Mucosa of descending colon (tissue), 3 donors: ENCODE measurements at regions not wholly inside any gene's neighbourhood (a gene's known extent, or its start where the extent isn't known, plus 50 kb on each side); places are given as distances from the start of the nearest gene placed in this dataset.

Experiments
- ATAC-seq: fragments of 200-7000 bp; cut with Tn5 transposase; one replicate; pipeline ENCODE4 v1.9.1; 2020; ENCODE audit warnings: mild to moderate bottlenecking, moderate library complexity
- DNase-seq, 3 donors: peaks; one replicate each; pipeline ENCODE4 v3.0.0-alpha.2; 2020
- H3K36me3 ChIP-seq: fragments of 200-600 bp; one replicate; pipeline ENCODE4 v1.8.0; 2021; ENCODE audit warnings: low read depth, mild to moderate bottlenecking
- H3K4me1 ChIP-seq: fragments of 200-600 bp; one replicate; pipeline ENCODE4 v1.8.0; 2021; ENCODE audit warnings: low read depth, mild to moderate bottlenecking
- H3K4me3 ChIP-seq: fragments of 200-600 bp; one replicate; pipeline ENCODE4 v1.8.0; 2021; ENCODE audit warnings: mild to moderate bottlenecking
- H3K9me3 ChIP-seq: fragments of 200-600 bp; one replicate; pipeline ENCODE4 v1.8.0; 2021; ENCODE audit warnings: mild to moderate bottlenecking
- intact Hi-C, 2 donors: fragments of 100-400 bp; cut with DNase I in 1 of 2; cut with micrococcal nuclease in 1 of 2; formaldehyde crosslinking; loops; one replicate each; pipeline versions ENCODE4 v1.11.0 to v1.11.1; 2022; cut with DNase I, micrococcal nuclease
- TF ChIP-seq, protein P1 (sequence below): fragments of 200-600 bp; IDR thresholded peaks from one replicate; pipeline ENCODE4 v1.8.0; 2022; ENCODE audit warnings: antibody characterized with exemption, mild to moderate bottlenecking
- donor health status: DM: no; HTN: no; CAD: no; lungs with moderate emphysema.
- donor health status: DM: no; HTN: no; CAD: no.
- donor health status: DM: no; HTN: yes; CAD: no.

DNA sequence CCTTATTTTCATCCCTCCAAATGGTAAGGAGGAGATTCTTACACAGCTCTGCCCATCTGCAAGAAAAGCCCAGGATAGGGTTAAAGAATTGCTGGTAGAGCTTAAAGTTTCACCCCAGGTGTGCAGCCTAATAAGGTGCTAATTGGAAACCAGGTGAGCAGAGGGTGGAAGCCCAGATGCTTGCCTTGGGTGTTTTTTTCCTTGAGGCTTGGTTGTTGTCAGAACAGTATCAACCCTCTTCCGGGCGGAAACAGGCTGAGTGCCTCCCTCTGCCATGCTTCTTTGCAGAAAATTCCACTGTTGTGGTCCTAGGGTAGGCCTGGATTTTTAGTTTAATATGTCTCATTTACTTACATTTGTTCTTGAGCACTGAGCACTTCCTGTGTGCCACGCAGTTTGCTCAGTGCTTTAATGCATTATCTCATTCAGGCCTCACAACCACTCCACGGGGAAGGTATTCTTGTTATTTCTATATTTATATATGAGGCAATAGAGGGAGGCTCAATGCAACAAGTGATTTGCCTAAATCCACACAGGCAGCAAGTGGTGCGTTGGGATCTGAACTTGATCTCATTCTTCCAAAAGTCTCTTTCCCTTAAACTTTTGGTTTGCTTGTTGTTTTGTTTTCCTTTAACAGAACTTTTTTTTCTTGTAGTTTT lies 115.0 kb upstream of the LRIG1 start:
- ATAC-seq (no peak), DNase-seq (no peak)
- intact Hi-C loops: no loop called here
- TF ChIP-seq, protein P1, sequence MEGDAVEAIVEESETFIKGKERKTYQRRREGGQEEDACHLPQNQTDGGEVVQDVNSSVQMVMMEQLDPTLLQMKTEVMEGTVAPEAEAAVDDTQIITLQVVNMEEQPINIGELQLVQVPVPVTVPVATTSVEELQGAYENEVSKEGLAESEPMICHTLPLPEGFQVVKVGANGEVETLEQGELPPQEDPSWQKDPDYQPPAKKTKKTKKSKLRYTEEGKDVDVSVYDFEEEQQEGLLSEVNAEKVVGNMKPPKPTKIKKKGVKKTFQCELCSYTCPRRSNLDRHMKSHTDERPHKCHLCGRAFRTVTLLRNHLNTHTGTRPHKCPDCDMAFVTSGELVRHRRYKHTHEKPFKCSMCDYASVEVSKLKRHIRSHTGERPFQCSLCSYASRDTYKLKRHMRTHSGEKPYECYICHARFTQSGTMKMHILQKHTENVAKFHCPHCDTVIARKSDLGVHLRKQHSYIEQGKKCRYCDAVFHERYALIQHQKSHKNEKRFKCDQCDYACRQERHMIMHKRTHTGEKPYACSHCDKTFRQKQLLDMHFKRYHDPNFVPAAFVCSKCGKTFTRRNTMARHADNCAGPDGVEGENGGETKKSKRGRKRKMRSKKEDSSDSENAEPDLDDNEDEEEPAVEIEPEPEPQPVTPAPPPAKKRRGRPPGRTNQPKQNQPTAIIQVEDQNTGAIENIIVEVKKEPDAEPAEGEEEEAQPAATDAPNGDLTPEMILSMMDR: no peak
- no peak overlapping the region for H3K4me3 ChIP-seq
- no peaks in the 10 kb centered on the region for H3K36me3 ChIP-seq
- H3K4me1 ChIP-seq: no peaks in the 10 kb centered on the region
- no peaks in the 10 kb centered on the region for H3K9me3 ChIP-seq

- no peak for DNase-seq
- intact Hi-C loops: no loop called here
- Histone ChIP-seq H3K9me3 (no peaks in the 10 kb centered on the region), H3K36me3 (no peaks in the 10 kb centered on the region), H3K4me1 (no peaks in the 10 kb centered on the region), H3K4me3 (no peak overlapping the region)
- ATAC-seq: no peak
- TF ChIP-seq, protein P1: no peak
Measured at GRCh38 chr3:66617351-66617750, 116.5 kb upstream of the LRIG1 start.

DNA sequence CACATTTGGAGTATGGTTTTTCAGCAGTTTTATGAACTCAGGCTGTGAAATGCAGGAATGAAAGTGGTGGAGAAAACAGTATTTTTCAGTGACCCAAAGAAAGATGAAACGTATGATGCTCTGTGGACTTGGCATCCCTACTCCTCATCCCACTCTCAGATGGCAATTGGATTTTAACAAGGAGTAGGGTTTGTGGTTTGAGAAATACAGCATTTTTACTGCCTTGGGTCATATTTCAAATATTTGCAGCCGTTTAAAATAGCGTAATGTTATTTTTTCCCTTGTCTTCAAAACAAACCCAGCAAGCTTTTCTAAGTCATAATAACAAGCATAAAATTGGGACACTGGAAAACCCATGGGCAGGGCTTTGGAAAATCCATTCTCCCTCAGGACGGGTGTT lies 117.2 kb upstream of the LRIG1 start:
- intact Hi-C loops: no loop called here
- Histone ChIP-seq H3K36me3 (no peaks in the 10 kb centered on the region), H3K4me1 (no peaks in the 10 kb centered on the region), H3K9me3 (no peaks in the 10 kb centered on the region), H3K4me3 (no peak overlapping the region)
- TF ChIP-seq, protein P1: no peak
- ATAC-seq (no peak), DNase-seq (no peak)

DNA sequence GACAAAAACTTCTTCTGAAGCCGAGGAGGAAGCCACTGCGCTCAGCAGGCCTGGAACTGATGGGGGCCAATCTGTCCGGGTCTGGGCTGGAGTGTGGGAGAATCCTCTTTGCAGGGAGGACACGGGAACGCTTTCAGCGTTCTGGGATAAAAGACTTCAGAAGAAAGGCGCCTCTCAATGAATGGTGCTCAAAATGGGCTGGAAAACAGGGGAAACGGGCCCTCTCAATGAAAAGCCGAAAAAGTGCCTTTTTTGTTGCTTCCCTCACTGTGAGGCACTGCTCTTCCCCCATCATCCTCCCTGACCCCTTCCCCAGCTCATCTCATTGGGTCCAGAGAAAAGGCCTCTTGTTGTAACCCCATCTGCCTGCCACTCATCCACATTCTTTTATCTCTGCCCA lies 119.5 kb upstream of the LRIG1 start:
- ATAC-seq: no peak

GRCh38 chr3:66622756-66623457 lies 122.1 kb upstream of the LRIG1 start:
- Histone ChIP-seq H3K36me3 (no peaks in the 10 kb centered on the region), H3K4me3 (no peak overlapping the region), H3K9me3 (no peaks in the 10 kb centered on the region), H3K4me1 (no peaks in the 10 kb centered on the region)
- ATAC-seq (peak; percentile 99), DNase-seq (peak in 1 of 3 donors; percentile 66)
- intact Hi-C loops: no loop called here
- TF ChIP-seq, protein P1: no peak

More for the DNA sequence above, 119.5 kb upstream of the LRIG1 start:
- DNase-seq: no peak
- H3K4me1 ChIP-seq: no peaks in the 10 kb centered on the region
- H3K9me3 ChIP-seq: no peaks in the 10 kb centered on the region
- H3K36me3 ChIP-seq: no peaks in the 10 kb centered on the region
- intact Hi-C loops: no loop called here
- no peak overlapping the region for H3K4me3 ChIP-seq
- TF ChIP-seq, protein P1: no peak
